K562 (cell line): ENCODE measurements at regions not wholly inside any gene's neighbourhood (a gene's known extent, or its start where the extent isn't known, plus 50 kb on each side); places are given as distances from the start of the nearest gene placed in this dataset.

Source experiments
- ATAC-seq: fragments of 200-7000 bp; cut with Tn5 transposase; 3 replicates; pipeline ENCODE4 v1.9.1; 2020; ENCODE audit warnings: moderate library complexity
- BruUV-seq: library from RNA; stranded (reverse); fragments of 400-500 nt; replicated peaks from 2 replicates; lab custom pipeline; 2021; lab: Mats Ljungman, UMichigan
- CTCF ChIA-PET: fragments of 300-600 bp; formaldehyde crosslinking; extraction: SDS; loops from one replicate; lab custom pipeline; 2021; ENCODE audit warnings: low intra/inter-chr PET ratio; lab: Yijun Ruan, JAX
- POLR2A ChIA-PET: fragments of 300-600, 350-650 bp; sonication (Branson Sonifier 250); formaldehyde crosslinking; extraction: SDS; loops from one replicate; lab custom pipeline; 2021; ENCODE audit warnings: antibody characterized with exemption, inconsistent platforms; lab: Yijun Ruan, JAX
- DNase-seq, 4 experiments: peaks; one replicate each; pipeline versions ENCODE4 v3.0.0 to v3.0.0-alpha.2; 2011 to 2018; ENCODE audit warnings: low spot score in 3 of 4, mixed read lengths in 3 of 4; ENCODE audit errors: extremely low read depth in 1 of 4
- FAIRE-seq: peaks from 2 replicates; lab custom pipeline; 2011; peaks lifted over from hg19 to GRCh38; lab: Jason Lieb, UNC
- H2AFZ ChIP-seq: 2 replicates; pipeline ENCODE4 v1.6.0; 2011; ENCODE audit warnings: low read depth, low read length, control low read depth, inconsistent platforms
- H3K27ac ChIP-seq: fragments of 200-600 bp; 3 replicates; pipeline ENCODE4 v1.8.0; 2011; ENCODE audit warnings: low read depth, mild to moderate bottlenecking, control low read depth, inconsistent platforms, low read length, moderate library complexity, mixed read lengths; ENCODE audit errors: extremely low read depth
- H3K27me3 ChIP-seq, 2 experiments: fragments of 300-600 bp in 1 of 2; 2 replicates in 1 of 2; 3 replicates in 1 of 2; pipeline versions ENCODE4 v1.6.0 to v1.8.0; 2011; ENCODE audit warnings: inconsistent platforms in 2 of 2, low read length in 2 of 2, mild to moderate bottlenecking in 1 of 2, mixed read lengths in 1 of 2, moderate library complexity in 1 of 2; ENCODE audit not compliant: control insufficient read depth in 2 of 2, insufficient read depth in 2 of 2
- H3K36me3 ChIP-seq: fragments of 300-600 bp; 3 replicates; pipeline ENCODE4 v1.8.0; 2011; ENCODE audit warnings: mild to moderate bottlenecking, low read length, inconsistent platforms; ENCODE audit not compliant: control insufficient read depth, insufficient read depth
- H3K4me1 ChIP-seq, 2 experiments: fragments of 200-600 bp in 1 of 2; replicated peaks in 1 of 2; 2 replicates in 1 of 2; 3 replicates in 1 of 2; pipeline versions ENCODE4 v1.5.1 to v1.8.0; 2011; ENCODE audit warnings: inconsistent platforms in 2 of 2, low read length in 2 of 2, mild to moderate bottlenecking in 1 of 2, mixed read lengths in 1 of 2, moderate library complexity in 1 of 2; ENCODE audit not compliant: control insufficient read depth in 2 of 2, insufficient read depth in 2 of 2
- H3K4me2 ChIP-seq: 2 replicates; pipeline ENCODE4 v1.6.1; 2011; ENCODE audit warnings: low read length, control low read depth, inconsistent platforms, mixed read lengths; ENCODE audit not compliant: insufficient read depth
- H3K4me3 ChIP-seq: fragments of 200-600 bp; sonication (generic), shearing (Covaris generic); 2 replicates; pipeline ENCODE4 v1.5.1; 2016; ENCODE audit warnings: control low read depth, inconsistent platforms
- H3K79me2 ChIP-seq: fragments of 200-600 bp; 3 replicates; pipeline ENCODE4 v1.8.0; 2011; ENCODE audit warnings: low read length, inconsistent platforms; ENCODE audit not compliant: control insufficient read depth, insufficient read depth
- H3K9ac ChIP-seq, 2 experiments: 2 replicates each; pipeline versions ENCODE4 v1.6.0 to v1.6.1; 2011; ENCODE audit warnings: low read depth in 2 of 2, low read length in 2 of 2, control low read depth in 1 of 2, inconsistent platforms in 1 of 2, mild to moderate bottlenecking in 1 of 2, mixed read lengths in 1 of 2; ENCODE audit not compliant: insufficient read depth in 1 of 2
- H3K9me1 ChIP-seq: one replicate; pipeline ENCODE4 v1.6.0; 2011; ENCODE audit warnings: inconsistent platforms, mild to moderate bottlenecking, low read length, moderate library complexity; ENCODE audit not compliant: control insufficient read depth, insufficient read depth
- H3K9me3 ChIP-seq: replicated peaks from 2 replicates; pipeline ENCODE4 v1.5.1; 2011; ENCODE audit warnings: low read depth, low read length, inconsistent platforms; ENCODE audit not compliant: control insufficient read depth, insufficient read depth
- H4K20me1 ChIP-seq: replicated peaks from 2 replicates; pipeline ENCODE4 v1.6.1; 2011; ENCODE audit warnings: low read length, inconsistent platforms, mixed read lengths; ENCODE audit not compliant: control insufficient read depth, insufficient read depth
- E2F3 ChIP-seq: fragments of 250-450 bp; sonication (Bioruptor Pico); IDR thresholded peaks from 2 replicates; pipeline ENCODE4 v1.4.0; 2020; ENCODE audit warnings: mild to moderate bottlenecking
- MCM2 ChIP-seq: fragments of 450-650 bp; IDR thresholded peaks from 2 replicates; pipeline ENCODE4 v1.6.1; 2017; ENCODE audit warnings: low read depth, mild to moderate bottlenecking
- POLR2B ChIP-seq: fragments of 450-650 bp; IDR thresholded peaks from 2 replicates; pipeline ENCODE4 v1.6.1; 2018; ENCODE audit warnings: low read depth; ENCODE audit not compliant: partially characterized antibody
- STAG1 ChIP-seq: sonication (generic); formaldehyde crosslinking; IDR thresholded peaks from 2 replicates; pipeline ENCODE4 v1.5.0; 2020; ENCODE audit warnings: missing genetic modification reagents, borderline replicate concordance
- ZNF239 ChIP-seq: fragments of 250-450 bp; sonication (Bioruptor Pico); IDR thresholded peaks from 2 replicates; pipeline ENCODE4 v1.4.0; 2020; ENCODE audit warnings: mild to moderate bottlenecking
- ZNF764 ChIP-seq: fragments of 250-450 bp; sonication (Bioruptor Pico); IDR thresholded peaks from 2 replicates; pipeline ENCODE4 v1.4.0; 2020; ENCODE audit warnings: low read depth, mild to moderate bottlenecking, moderate library complexity
- WGBS: fragments of 100-300 bp; shearing (Covaris generic); methylation state at CpG from one replicate; pipeline ENCODE4 v1.1.6; 2016; ENCODE audit warnings: low coverage, mixed read lengths; ENCODE audit not compliant: insufficient coverage; ENCODE audit errors: missing lambda C conversion rate; 5-methylcytosine and 5-hydroxymethylcytosine counted together
- in situ Hi-C: fragments of 300-500 bp; cut with MboI; formaldehyde crosslinking; loops from 4 replicates; pipeline ENCODE4 v1.15.0; 2018; ENCODE audit warnings: inconsistent platforms, mixed read lengths
- intact Hi-C: fragments of 100-400 bp; cut with micrococcal nuclease; formaldehyde crosslinking; loops from 2 replicates; pipeline ENCODE4 v1.14.2; 2022
- TF ChIP-seq, protein P1 (sequence below): fragments of 250-450 bp; sonication (Bioruptor Pico); IDR thresholded peaks from 2 replicates; pipeline ENCODE4 v1.9.0; 2021; ENCODE audit warnings: mild to moderate bottlenecking, inconsistent platforms
- TF ChIP-seq, protein P2 (sequence below): fragments of 450-650 bp; IDR thresholded peaks from 2 replicates; pipeline ENCODE4 v1.6.1; 2017; ENCODE audit warnings: antibody characterized with exemption
- TF ChIP-seq, protein P3 (sequence below): fragments of 250-450 bp; sonication (Bioruptor Pico); IDR thresholded peaks from 2 replicates; pipeline ENCODE4 v1.5.0; 2021
- TF ChIP-seq, protein P4 (sequence below): fragments of 250-450 bp; sonication (Bioruptor Pico); IDR thresholded peaks from 2 replicates; pipeline ENCODE4 v1.8.0; 2022; ENCODE audit warnings: moderate library complexity, mild to moderate bottlenecking, inconsistent platforms

DNA sequence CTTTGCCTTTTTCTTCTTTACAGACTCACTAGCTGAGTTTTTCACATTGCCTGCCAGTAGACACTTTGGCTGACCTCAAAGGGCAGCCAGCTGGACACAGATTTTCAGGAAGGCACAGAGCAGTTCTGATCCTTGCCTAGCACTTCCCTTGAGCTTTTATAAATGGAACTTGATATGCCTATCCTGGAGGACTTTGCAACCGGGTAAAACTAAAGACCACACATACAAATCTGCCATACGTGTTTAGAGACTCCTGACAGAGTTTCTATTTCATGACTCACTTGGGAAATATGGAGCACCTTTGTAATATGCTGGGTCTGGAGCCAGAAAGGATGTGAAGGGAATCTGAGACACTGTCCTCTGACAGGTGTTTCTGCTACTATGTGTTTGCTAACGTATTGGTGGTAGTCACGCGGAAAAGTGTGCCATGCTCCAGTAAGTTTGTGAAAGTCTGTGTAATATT, 56.7 kb upstream of the RASSF6 start:
- no TSS peak for BruUV-seq
- in situ Hi-C loops = no loop called here
- FAIRE-seq (no peak), ATAC-seq (no peak), DNase-seq (no peak)
- intact Hi-C loops = no loop called here
- Histone ChIP-seq H3K4me2 (no peak overlapping the region), H3K9ac (no peak overlapping the region), H3K27me3 (no peaks in the 10 kb centered on the region), H2AFZ (0 out of 2 replicates have a peak overlapping the region, but pooled peaks have one; percentile 12), H3K9me3 (no peaks in the 10 kb centered on the region), H3K36me3 (no peaks in the 10 kb centered on the region), H3K4me1 (peaks cover 0 to 17% of the 10 kb centered on the region in 2 experiments; a peak in 3 of 5 replicates), H3K4me3 (no peak overlapping the region), H3K9me1 (no peaks in the 10 kb centered on the region), H4K20me1 (no peaks in the 10 kb centered on the region), H3K79me2 (no peaks in the 10 kb centered on the region), H3K27ac (no peak overlapping the region)
- ChIA-PET CTCF (no interaction called here), POLR2A (no interaction called here)
- 63% methylated on average over 5 of the region's 5 CpGs for WGBS
- TF ChIP-seq ZNF239 (CRISPR knock-in tag) = no peak
- TF ChIP-seq ZNF764 (CRISPR knock-in tag) = no peak
- no peak for TF ChIP-seq STAG1 (CRISPR knock-in tag)
- TF ChIP-seq E2F3 (CRISPR knock-in tag) = no peak
- no peak for TF ChIP-seq MCM2
- TF ChIP-seq, protein P1, sequence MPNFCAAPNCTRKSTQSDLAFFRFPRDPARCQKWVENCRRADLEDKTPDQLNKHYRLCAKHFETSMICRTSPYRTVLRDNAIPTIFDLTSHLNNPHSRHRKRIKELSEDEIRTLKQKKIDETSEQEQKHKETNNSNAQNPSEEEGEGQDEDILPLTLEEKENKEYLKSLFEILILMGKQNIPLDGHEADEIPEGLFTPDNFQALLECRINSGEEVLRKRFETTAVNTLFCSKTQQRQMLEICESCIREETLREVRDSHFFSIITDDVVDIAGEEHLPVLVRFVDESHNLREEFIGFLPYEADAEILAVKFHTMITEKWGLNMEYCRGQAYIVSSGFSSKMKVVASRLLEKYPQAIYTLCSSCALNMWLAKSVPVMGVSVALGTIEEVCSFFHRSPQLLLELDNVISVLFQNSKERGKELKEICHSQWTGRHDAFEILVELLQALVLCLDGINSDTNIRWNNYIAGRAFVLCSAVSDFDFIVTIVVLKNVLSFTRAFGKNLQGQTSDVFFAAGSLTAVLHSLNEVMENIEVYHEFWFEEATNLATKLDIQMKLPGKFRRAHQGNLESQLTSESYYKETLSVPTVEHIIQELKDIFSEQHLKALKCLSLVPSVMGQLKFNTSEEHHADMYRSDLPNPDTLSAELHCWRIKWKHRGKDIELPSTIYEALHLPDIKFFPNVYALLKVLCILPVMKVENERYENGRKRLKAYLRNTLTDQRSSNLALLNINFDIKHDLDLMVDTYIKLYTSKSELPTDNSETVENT = no peak
- TF ChIP-seq, protein P2, sequence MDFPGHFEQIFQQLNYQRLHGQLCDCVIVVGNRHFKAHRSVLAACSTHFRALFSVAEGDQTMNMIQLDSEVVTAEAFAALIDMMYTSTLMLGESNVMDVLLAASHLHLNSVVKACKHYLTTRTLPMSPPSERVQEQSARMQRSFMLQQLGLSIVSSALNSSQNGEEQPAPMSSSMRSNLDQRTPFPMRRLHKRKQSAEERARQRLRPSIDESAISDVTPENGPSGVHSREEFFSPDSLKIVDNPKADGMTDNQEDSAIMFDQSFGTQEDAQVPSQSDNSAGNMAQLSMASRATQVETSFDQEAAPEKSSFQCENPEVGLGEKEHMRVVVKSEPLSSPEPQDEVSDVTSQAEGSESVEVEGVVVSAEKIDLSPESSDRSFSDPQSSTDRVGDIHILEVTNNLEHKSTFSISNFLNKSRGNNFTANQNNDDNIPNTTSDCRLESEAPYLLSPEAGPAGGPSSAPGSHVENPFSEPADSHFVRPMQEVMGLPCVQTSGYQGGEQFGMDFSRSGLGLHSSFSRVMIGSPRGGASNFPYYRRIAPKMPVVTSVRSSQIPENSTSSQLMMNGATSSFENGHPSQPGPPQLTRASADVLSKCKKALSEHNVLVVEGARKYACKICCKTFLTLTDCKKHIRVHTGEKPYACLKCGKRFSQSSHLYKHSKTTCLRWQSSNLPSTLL = no peak
- TF ChIP-seq, protein P3, sequence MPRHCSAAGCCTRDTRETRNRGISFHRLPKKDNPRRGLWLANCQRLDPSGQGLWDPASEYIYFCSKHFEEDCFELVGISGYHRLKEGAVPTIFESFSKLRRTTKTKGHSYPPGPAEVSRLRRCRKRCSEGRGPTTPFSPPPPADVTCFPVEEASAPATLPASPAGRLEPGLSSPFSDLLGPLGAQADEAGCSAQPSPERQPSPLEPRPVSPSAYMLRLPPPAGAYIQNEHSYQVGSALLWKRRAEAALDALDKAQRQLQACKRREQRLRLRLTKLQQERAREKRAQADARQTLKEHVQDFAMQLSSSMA (CRISPR knock-in tag) = no peak
- TF ChIP-seq, protein P4, sequence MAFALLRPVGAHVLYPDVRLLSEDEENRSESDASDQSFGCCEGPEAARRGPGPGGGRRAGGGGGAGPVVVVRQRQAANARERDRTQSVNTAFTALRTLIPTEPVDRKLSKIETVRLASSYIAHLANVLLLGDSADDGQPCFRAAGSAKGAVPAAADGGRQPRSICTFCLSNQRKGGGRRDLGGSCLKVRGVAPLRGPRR = no peak
- no peak for TF ChIP-seq POLR2B
